ENCODE measurements at regions not wholly inside any gene's neighbourhood (a gene's known extent, or its start where the extent isn't known, plus 50 kb on each side); places are given as distances from the start of the nearest gene placed in this dataset.

DNA sequence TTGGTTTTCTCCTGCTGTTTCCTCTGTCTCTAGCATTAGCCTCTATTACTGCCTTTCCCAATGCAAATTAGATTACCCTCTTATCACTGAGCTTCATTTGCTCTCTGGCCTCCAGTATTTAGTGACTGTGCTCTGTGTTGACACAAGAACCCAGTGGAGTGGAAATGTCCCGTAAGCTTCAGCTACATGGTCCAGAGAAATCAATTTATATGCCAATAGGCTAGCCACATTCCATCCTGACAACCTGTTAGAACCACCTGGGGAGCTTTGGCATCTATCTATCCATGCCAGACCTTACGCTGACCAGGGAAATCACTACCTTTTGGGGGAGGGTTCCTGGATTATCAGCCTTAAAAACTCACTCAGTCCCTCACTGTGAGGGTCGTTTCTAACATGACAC lies 459.6 kb downstream of the UTRN start:
- Histone ChIP-seq H2BK5ac (ENCODE audit: insufficient read length, low read length) (no peak overlapping the region), H3K23me2 (ENCODE audit: insufficient read length, low read depth, low read length, poor library complexity, severe bottlenecking) (no peaks in the 10 kb centered on the region), H2BK20ac (ENCODE audit: low read depth, low read length, poor library complexity, severe bottlenecking) (no peak overlapping the region), H2AFZ (ENCODE audit: low read length) (no peak overlapping the region), H3K79me1 (ENCODE audit: insufficient read depth, low read depth, low read length, poor library complexity, severe bottlenecking) (no peaks in the 10 kb centered on the region), H4K8ac (replicated peaks; ENCODE audit: insufficient read length, low read depth, low read length) (no peak overlapping the region), H3K4ac (ENCODE audit: low read depth, low read length) (no peak overlapping the region), H3T11ph (ENCODE audit: low read length) (no peak overlapping the region), H3K18ac (ENCODE audit: insufficient read length, low read depth, low read length) (no peak overlapping the region), H3K14ac (ENCODE audit: insufficient read depth, low read length) (no peak overlapping the region), H3K27ac (ENCODE audit: insufficient read length, low read depth, low read length) (no peak overlapping the region), H4K5ac (ENCODE audit: insufficient read length, low read depth, low read length) (no peak overlapping the region), H4K91ac (ENCODE audit: insufficient read length, low read depth, low read length) (no peak overlapping the region), H2BK15ac (ENCODE audit: low read depth, low read length) (no peak overlapping the region), H3K27me3 (ENCODE audit: insufficient read depth, low read length) (no peaks in the 10 kb centered on the region), H3K9ac (ENCODE audit: extremely low read depth, insufficient read length, low read length) (no peak overlapping the region), H2BK12ac (ENCODE audit: insufficient read length, low read depth, low read length) (no peak overlapping the region), H3K9me3 (ENCODE audit: control insufficient read depth, low read depth, low read length) (no peaks in the 10 kb centered on the region), H3K79me2 (ENCODE audit: insufficient read depth, low read length) (no peaks in the 10 kb centered on the region), H3K4me1 (ENCODE audit: insufficient read depth, low read length) (0 out of 2 replicates have a peak, but pooled peaks cover 2% of the 10 kb centered on the region), H2AK5ac (ENCODE audit: insufficient read length, low read length) (no peak overlapping the region), H3K23ac (ENCODE audit: insufficient read length, low read depth, low read length) (no peak overlapping the region), H3K4me2 (ENCODE audit: insufficient read depth, insufficient read length, low read length) (no peak overlapping the region), H3K56ac (ENCODE audit: insufficient read length, low read depth, low read length) (no peak overlapping the region), H4K20me1 (ENCODE audit: control insufficient read depth, insufficient read depth, insufficient read length) (no peaks in the 10 kb centered on the region), H2BK120ac (ENCODE audit: low read depth, low read length, poor library complexity, severe bottlenecking) (no peak overlapping the region)
- H3K9me3 Mint-ChIP-seq, result no peaks in the 10 kb centered on the region
- H3K4me1 Mint-ChIP-seq, result peaks cover 17 to 18% of the 10 kb centered on the region in 2 experiments
- H3K36me3 Mint-ChIP-seq (ENCODE audit: insufficient read depth in 1 of 3, low read depth in 3 of 3), result peaks cover 1 to 9% (median 9%) of the 10 kb centered on the region in 3 experiments; a peak in 4 of 7 replicates
- peak overlapping the region in 2 of 3 experiments; percentile 66 to 79; a peak in 5 of 7 replicates for H3K27ac Mint-ChIP-seq
- peak overlapping the region in 1 of 2 experiments; percentile 42; a peak in 1 of 5 replicates for H3K4me3 Mint-ChIP-seq
- no peak for DNase-seq
- no CpG with 5 or more reads among the region's 3 CpGs for WGBS (ENCODE audit: extremely low coverage, insufficient read length, low lambda C conversion rate)
- H3K27me3 Mint-ChIP-seq (ENCODE audit: low read depth), result no peaks in the 10 kb centered on the region; the same call in 1 of the 2 replicates
- TF ChIP-seq, protein P1, sequence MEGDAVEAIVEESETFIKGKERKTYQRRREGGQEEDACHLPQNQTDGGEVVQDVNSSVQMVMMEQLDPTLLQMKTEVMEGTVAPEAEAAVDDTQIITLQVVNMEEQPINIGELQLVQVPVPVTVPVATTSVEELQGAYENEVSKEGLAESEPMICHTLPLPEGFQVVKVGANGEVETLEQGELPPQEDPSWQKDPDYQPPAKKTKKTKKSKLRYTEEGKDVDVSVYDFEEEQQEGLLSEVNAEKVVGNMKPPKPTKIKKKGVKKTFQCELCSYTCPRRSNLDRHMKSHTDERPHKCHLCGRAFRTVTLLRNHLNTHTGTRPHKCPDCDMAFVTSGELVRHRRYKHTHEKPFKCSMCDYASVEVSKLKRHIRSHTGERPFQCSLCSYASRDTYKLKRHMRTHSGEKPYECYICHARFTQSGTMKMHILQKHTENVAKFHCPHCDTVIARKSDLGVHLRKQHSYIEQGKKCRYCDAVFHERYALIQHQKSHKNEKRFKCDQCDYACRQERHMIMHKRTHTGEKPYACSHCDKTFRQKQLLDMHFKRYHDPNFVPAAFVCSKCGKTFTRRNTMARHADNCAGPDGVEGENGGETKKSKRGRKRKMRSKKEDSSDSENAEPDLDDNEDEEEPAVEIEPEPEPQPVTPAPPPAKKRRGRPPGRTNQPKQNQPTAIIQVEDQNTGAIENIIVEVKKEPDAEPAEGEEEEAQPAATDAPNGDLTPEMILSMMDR (conservative IDR thresholded peaks at IDR 0.05), result no peak

All from H9 (cell line).